K562 (cell line): ENCODE measurements at regions not wholly inside any gene's neighbourhood (a gene's known extent, or its start where the extent isn't known, plus 50 kb on each side); places are given as distances from the start of the nearest gene placed in this dataset.

Experiments used
- ATAC-seq: fragments of 200-7000 bp; cut with Tn5 transposase; 3 replicates; pipeline ENCODE4 v1.9.1; 2020; ENCODE audit warnings: moderate library complexity
- BruUV-seq: library from RNA; stranded (reverse); fragments of 400-500 nt; replicated peaks from 2 replicates; lab custom pipeline; 2021; lab: Mats Ljungman, UMichigan
- CTCF ChIA-PET: fragments of 300-600 bp; formaldehyde crosslinking; extraction: SDS; loops from one replicate; lab custom pipeline; 2021; ENCODE audit warnings: low intra/inter-chr PET ratio; lab: Yijun Ruan, JAX
- POLR2A ChIA-PET: fragments of 300-600, 350-650 bp; sonication (Branson Sonifier 250); formaldehyde crosslinking; extraction: SDS; loops from one replicate; lab custom pipeline; 2021; ENCODE audit warnings: antibody characterized with exemption, inconsistent platforms; lab: Yijun Ruan, JAX
- DNase-seq, 4 experiments: peaks; one replicate each; pipeline versions ENCODE4 v3.0.0 to v3.0.0-alpha.2; 2011 to 2018; ENCODE audit warnings: low spot score in 3 of 4, mixed read lengths in 3 of 4; ENCODE audit errors: extremely low read depth in 1 of 4
- FAIRE-seq: peaks from 2 replicates; lab custom pipeline; 2011; peaks lifted over from hg19 to GRCh38; lab: Jason Lieb, UNC
- H2AFZ ChIP-seq: 2 replicates; pipeline ENCODE4 v1.6.0; 2011; ENCODE audit warnings: low read depth, low read length, control low read depth, inconsistent platforms
- H3K27ac ChIP-seq: fragments of 200-600 bp; 3 replicates; pipeline ENCODE4 v1.8.0; 2011; ENCODE audit warnings: low read depth, mild to moderate bottlenecking, control low read depth, inconsistent platforms, low read length, moderate library complexity, mixed read lengths; ENCODE audit errors: extremely low read depth
- H3K27me3 ChIP-seq, 2 experiments: fragments of 300-600 bp in 1 of 2; 2 replicates in 1 of 2; 3 replicates in 1 of 2; pipeline versions ENCODE4 v1.6.0 to v1.8.0; 2011; ENCODE audit warnings: inconsistent platforms in 2 of 2, low read length in 2 of 2, mild to moderate bottlenecking in 1 of 2, mixed read lengths in 1 of 2, moderate library complexity in 1 of 2; ENCODE audit not compliant: control insufficient read depth in 2 of 2, insufficient read depth in 2 of 2
- H3K36me3 ChIP-seq: fragments of 300-600 bp; 3 replicates; pipeline ENCODE4 v1.8.0; 2011; ENCODE audit warnings: mild to moderate bottlenecking, low read length, inconsistent platforms; ENCODE audit not compliant: control insufficient read depth, insufficient read depth
- H3K4me1 ChIP-seq, 2 experiments: fragments of 200-600 bp in 1 of 2; replicated peaks in 1 of 2; 2 replicates in 1 of 2; 3 replicates in 1 of 2; pipeline versions ENCODE4 v1.5.1 to v1.8.0; 2011; ENCODE audit warnings: inconsistent platforms in 2 of 2, low read length in 2 of 2, mild to moderate bottlenecking in 1 of 2, mixed read lengths in 1 of 2, moderate library complexity in 1 of 2; ENCODE audit not compliant: control insufficient read depth in 2 of 2, insufficient read depth in 2 of 2
- H3K4me2 ChIP-seq: 2 replicates; pipeline ENCODE4 v1.6.1; 2011; ENCODE audit warnings: low read length, control low read depth, inconsistent platforms, mixed read lengths; ENCODE audit not compliant: insufficient read depth
- H3K4me3 ChIP-seq: fragments of 200-600 bp; sonication (generic), shearing (Covaris generic); 2 replicates; pipeline ENCODE4 v1.5.1; 2016; ENCODE audit warnings: control low read depth, inconsistent platforms
- H3K79me2 ChIP-seq: fragments of 200-600 bp; 3 replicates; pipeline ENCODE4 v1.8.0; 2011; ENCODE audit warnings: low read length, inconsistent platforms; ENCODE audit not compliant: control insufficient read depth, insufficient read depth
- H3K9ac ChIP-seq, 2 experiments: 2 replicates each; pipeline versions ENCODE4 v1.6.0 to v1.6.1; 2011; ENCODE audit warnings: low read depth in 2 of 2, low read length in 2 of 2, control low read depth in 1 of 2, inconsistent platforms in 1 of 2, mild to moderate bottlenecking in 1 of 2, mixed read lengths in 1 of 2; ENCODE audit not compliant: insufficient read depth in 1 of 2
- H3K9me1 ChIP-seq: one replicate; pipeline ENCODE4 v1.6.0; 2011; ENCODE audit warnings: inconsistent platforms, mild to moderate bottlenecking, low read length, moderate library complexity; ENCODE audit not compliant: control insufficient read depth, insufficient read depth
- H3K9me3 ChIP-seq: replicated peaks from 2 replicates; pipeline ENCODE4 v1.5.1; 2011; ENCODE audit warnings: low read depth, low read length, inconsistent platforms; ENCODE audit not compliant: control insufficient read depth, insufficient read depth
- H4K20me1 ChIP-seq: replicated peaks from 2 replicates; pipeline ENCODE4 v1.6.1; 2011; ENCODE audit warnings: low read length, inconsistent platforms, mixed read lengths; ENCODE audit not compliant: control insufficient read depth, insufficient read depth
- CBFA2T2 ChIP-seq: fragments of 450-650 bp; conservative IDR thresholded peaks from 2 replicates; pipeline ENCODE4 v1.6.1; 2017; ENCODE audit warnings: mild to moderate bottlenecking
- CBX8 ChIP-seq: fragments of 200-600 bp; sonication (generic); IDR thresholded peaks from 2 replicates; pipeline ENCODE4 v1.6.1; 2012; ENCODE audit warnings: borderline replicate concordance, mixed run types, low read depth, mild to moderate bottlenecking, moderate library complexity, mixed read lengths, low read length, control low read depth, inconsistent platforms; ENCODE audit not compliant: poor library complexity, severe bottlenecking; ENCODE audit errors: extremely low read depth
- HDAC8 ChIP-seq: fragments of 450-650 bp; IDR thresholded peaks from 2 replicates; pipeline ENCODE4 v1.6.1; 2016; ENCODE audit warnings: mild to moderate bottlenecking, missing genetic modification characterization, moderate library complexity, missing compliant biosample characterization
- NFIC ChIP-seq: fragments of 450-650 bp; IDR thresholded peaks from 2 replicates; pipeline ENCODE4 v1.6.1; 2017; ENCODE audit warnings: mild to moderate bottlenecking, inconsistent platforms
- TAF7 ChIP-seq: fragments of 450-650 bp; IDR thresholded peaks from 2 replicates; pipeline ENCODE4 v1.6.1; 2016; ENCODE audit warnings: missing genetic modification characterization, missing compliant biosample characterization
- U2AF1 ChIP-seq: fragments of 200-400 bp; formaldehyde crosslinking; optimal IDR thresholded peaks from 2 replicates; pipeline ENCODE3; 2017; ENCODE audit warnings: mild to moderate bottlenecking, low read depth, low read length, moderate library complexity
- ZBTB8A ChIP-seq: fragments of 450-650 bp; IDR thresholded peaks from 2 replicates; pipeline ENCODE4 v1.6.1; 2018; ENCODE audit warnings: mild to moderate bottlenecking, moderate library complexity; ENCODE audit not compliant: partially characterized antibody
- ZNF586 ChIP-seq: fragments of 450-650 bp; formaldehyde crosslinking; conservative IDR thresholded peaks from 2 replicates; pipeline ENCODE4 v1.4.0; 2020; ENCODE audit warnings: mild to moderate bottlenecking, moderate library complexity
- ZNF76 ChIP-seq: fragments of 250-450 bp; sonication (Bioruptor Pico); IDR thresholded peaks from 2 replicates; pipeline ENCODE4 v1.4.0; 2020; ENCODE audit warnings: mild to moderate bottlenecking, moderate library complexity, borderline replicate concordance
- WGBS: fragments of 100-300 bp; shearing (Covaris generic); methylation state at CpG from one replicate; pipeline ENCODE4 v1.1.6; 2016; ENCODE audit warnings: low coverage, mixed read lengths; ENCODE audit not compliant: insufficient coverage; ENCODE audit errors: missing lambda C conversion rate; 5-methylcytosine and 5-hydroxymethylcytosine counted together
- in situ Hi-C: fragments of 300-500 bp; cut with MboI; formaldehyde crosslinking; loops from 4 replicates; pipeline ENCODE4 v1.15.0; 2018; ENCODE audit warnings: inconsistent platforms, mixed read lengths
- intact Hi-C: fragments of 100-400 bp; cut with micrococcal nuclease; formaldehyde crosslinking; loops from 2 replicates; pipeline ENCODE4 v1.14.2; 2022

- intact Hi-C loops: no loop called here
- TF ChIP-seq CBFA2T2 (no peak), HDAC8 (tag) (no peak), ZNF586 (CRISPR knock-in tag) (no peak), U2AF1 (no peak), ZNF76 (CRISPR knock-in tag) (no peak), CBX8 (no peak), ZBTB8A (no peak), NFIC (no peak), TAF7 (tag) (no peak)
- no peak overlapping the region for H3K27ac ChIP-seq
- FAIRE-seq (no peak), ATAC-seq (no peak), DNase-seq (no peak)
- in situ Hi-C loops: no loop called here
- no peaks in the 10 kb centered on the region for H3K4me1 ChIP-seq
- no peaks in the 10 kb centered on the region for H3K27me3 ChIP-seq
- H3K36me3 ChIP-seq: no peaks in the 10 kb centered on the region
- BruUV-seq: no TSS peak
- no peak overlapping the region for H3K9ac ChIP-seq
- no peaks in the 10 kb centered on the region for H3K9me3 ChIP-seq
- H3K9me1 ChIP-seq: no peaks in the 10 kb centered on the region
- no peak overlapping the region for H3K4me3 ChIP-seq
- no peaks in the 10 kb centered on the region for H4K20me1 ChIP-seq
- 2% methylated on average over 10 of the region's 10 CpGs for WGBS
- CTCF ChIA-PET: no interaction called here
- H3K79me2 ChIP-seq: no peaks in the 10 kb centered on the region
- H3K4me2 ChIP-seq: no peak overlapping the region
- no peak overlapping the region for H2AFZ ChIP-seq
- POLR2A ChIA-PET: no interaction called here
These were observed 718.8 kb upstream of the TMEM132C start for GRCh38 chr12:127548123-127548553.
